Colonic mucosa (tissue), 4 donors: ENCODE measurements at regions not wholly inside any gene's neighbourhood (a gene's known extent, or its start where the extent isn't known, plus 50 kb on each side); places are given as distances from the start of the nearest gene placed in this dataset.

Source experiments
- DNase-seq: peaks from one replicate; pipeline ENCODE4 v3.0.0-alpha.2; 2020
- H3K27ac ChIP-seq: fragments of 200-600 bp; one replicate; pipeline ENCODE4 v1.8.0; 2021
- H3K27me3 ChIP-seq: fragments of 200-600 bp; one replicate; pipeline ENCODE4 v1.8.0; 2021
- H3K36me3 ChIP-seq: fragments of 200-600 bp; one replicate; pipeline ENCODE4 v1.8.0; 2021
- H3K4me1 ChIP-seq: fragments of 200-600 bp; one replicate; pipeline ENCODE4 v1.8.0; 2021; ENCODE audit warnings: mild to moderate bottlenecking
- H3K4me3 ChIP-seq: fragments of 200-600 bp; one replicate; pipeline ENCODE4 v1.8.0; 2021
- H3K9ac ChIP-seq, 2 donors: one replicate each; pipeline ENCODE4 v1.7.0; 2013; ENCODE audit warnings: control low read depth in 2 of 2, low read depth in 2 of 2, low read length in 2 of 2
- H3K9me3 ChIP-seq: fragments of 200-600 bp; one replicate; pipeline ENCODE4 v1.8.0; 2021
- CTCF ChIP-seq: fragments of 200-600 bp; IDR thresholded peaks from one replicate; pipeline ENCODE4 v1.8.0; 2022; ENCODE audit warnings: antibody characterized with exemption, mild to moderate bottlenecking
- intact Hi-C: fragments of 100-400 bp; cut with DNase I; formaldehyde crosslinking; loops from one replicate; pipeline ENCODE4 v1.14.1; 2022
- donor health status: healthy.
- donor health status: DM: no; HTN: no; CAD: no.
- donor health status: DM: no; HTN: no; CAD: no.

- H3K4me3 ChIP-seq: no peak overlapping the region
- no peak overlapping the region for H3K9ac ChIP-seq
- H3K4me1 ChIP-seq: no peaks in the 10 kb centered on the region
- no peak overlapping the region for H3K27ac ChIP-seq
- intact Hi-C loops: no loop called here
- H3K9me3 ChIP-seq: no peaks in the 10 kb centered on the region
- H3K36me3 ChIP-seq: no peaks in the 10 kb centered on the region
- no peak for DNase-seq
- no peaks in the 10 kb centered on the region for H3K27me3 ChIP-seq
- no peak for TF ChIP-seq CTCF
Observed at GRCh38 chr15:36359286-36359685, 220.1 kb upstream of the CDIN1 start.

- no peak for TF ChIP-seq CTCF
- Histone ChIP-seq H3K9me3 (no peaks in the 10 kb centered on the region), H3K4me3 (no peak overlapping the region), H3K27ac (no peak overlapping the region), H3K9ac (no peak overlapping the region), H3K27me3 (no peaks in the 10 kb centered on the region), H3K4me1 (no peaks in the 10 kb centered on the region), H3K36me3 (no peaks in the 10 kb centered on the region)
- DNase-seq: no peak
- intact Hi-C loops: no loop called here
Observed at GRCh38 chr15:36361351-36361870, 218.0 kb upstream of the CDIN1 start.

- no peaks in the 10 kb centered on the region for H3K9me3 ChIP-seq
- intact Hi-C loops: no loop called here
- no peak for DNase-seq
- no peak for TF ChIP-seq CTCF
- no peaks in the 10 kb centered on the region for H3K27me3 ChIP-seq
- H3K27ac ChIP-seq: no peak overlapping the region
- H3K36me3 ChIP-seq: no peaks in the 10 kb centered on the region
- no peak overlapping the region for H3K4me3 ChIP-seq
- H3K4me1 ChIP-seq: no peaks in the 10 kb centered on the region
- no peak overlapping the region for H3K9ac ChIP-seq
Observed at GRCh38 chr15:36362509-36362915, 216.9 kb upstream of the CDIN1 start.

GRCh38 chr15:36363335-36363734 lies 216.1 kb upstream of the CDIN1 start:
- DNase-seq: no peak
- no peaks in the 10 kb centered on the region for H3K27me3 ChIP-seq
- no peak overlapping the region for H3K27ac ChIP-seq
- intact Hi-C loops: no loop called here
- H3K4me1 ChIP-seq: no peaks in the 10 kb centered on the region
- no peak overlapping the region for H3K9ac ChIP-seq
- no peak overlapping the region for H3K4me3 ChIP-seq
- no peak for TF ChIP-seq CTCF
- no peaks in the 10 kb centered on the region for H3K36me3 ChIP-seq
- H3K9me3 ChIP-seq: no peaks in the 10 kb centered on the region

- Histone ChIP-seq H3K9ac (no peak overlapping the region), H3K4me3 (no peak overlapping the region), H3K4me1 (no peaks in the 10 kb centered on the region), H3K27ac (no peak overlapping the region), H3K9me3 (no peaks in the 10 kb centered on the region), H3K36me3 (no peaks in the 10 kb centered on the region), H3K27me3 (no peaks in the 10 kb centered on the region)
- intact Hi-C loops: no loop called here
- no peak for DNase-seq
- TF ChIP-seq CTCF: no peak
Observed at GRCh38 chr15:36364377-36364776, 215.0 kb upstream of the CDIN1 start.

- no peak for DNase-seq
- Histone ChIP-seq H3K36me3 (no peaks in the 10 kb centered on the region), H3K9me3 (no peaks in the 10 kb centered on the region), H3K4me3 (no peak overlapping the region), H3K9ac (no peak overlapping the region), H3K27ac (no peak overlapping the region), H3K4me1 (no peaks in the 10 kb centered on the region), H3K27me3 (no peaks in the 10 kb centered on the region)
- intact Hi-C loops: no loop called here
- TF ChIP-seq CTCF: no peak
Observed at GRCh38 chr15:36365963-36366362, 213.5 kb upstream of the CDIN1 start.
